ENCODE measurements at regions not wholly inside any gene's neighbourhood (a gene's known extent, or its start where the extent isn't known, plus 50 kb on each side); places are given as distances from the start of the nearest gene placed in this dataset.

DNA sequence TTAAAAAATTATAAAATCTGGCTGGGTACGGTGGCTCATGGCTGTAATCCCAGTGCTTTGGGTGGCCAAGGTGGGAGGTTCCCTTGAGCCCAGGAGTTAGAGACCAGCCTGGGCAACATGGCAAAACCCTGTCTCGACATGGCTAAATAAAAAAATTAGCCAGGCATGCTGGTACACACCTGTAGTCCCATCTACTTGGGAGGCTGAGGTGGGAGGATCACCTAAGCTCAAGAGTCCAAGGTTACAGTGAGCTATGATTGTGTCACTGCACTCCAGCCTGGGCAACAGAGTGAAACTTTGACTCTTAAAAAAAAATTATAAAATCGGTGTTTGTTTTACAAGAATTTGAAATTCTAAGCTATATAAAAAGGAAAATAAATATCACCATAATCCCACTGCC is 141.8 kb downstream of the SLC38A6 start:
- no peaks in the 10 kb centered on the region for H3K9me3 ChIP-seq (ENCODE audit: control insufficient read depth in 4 of 4, low read length in 3 of 4)
- TF ChIP-seq SP1 (IDR thresholded peaks at IDR 0.05) (no peak), CTCF (IDR thresholded peaks at IDR 0.05; ENCODE audit: low read depth, low read length, missing input control) (no peak), NR2F2 (IDR thresholded peaks at IDR 0.05) (no peak), YY1 (IDR thresholded peaks at IDR 0.05) (no peak), GABPA (IDR thresholded peaks at IDR 0.05 in 1 of 2, conservative IDR thresholded peaks at IDR 0.05 in 1 of 2) (no peak), TAF1 (conservative IDR thresholded peaks at IDR 0.05) (no peak)
- TF ChIP-seq, protein P1, sequence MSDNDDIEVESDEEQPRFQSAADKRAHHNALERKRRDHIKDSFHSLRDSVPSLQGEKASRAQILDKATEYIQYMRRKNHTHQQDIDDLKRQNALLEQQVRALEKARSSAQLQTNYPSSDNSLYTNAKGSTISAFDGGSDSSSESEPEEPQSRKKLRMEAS (IDR thresholded peaks at IDR 0.05), result no peak
- TF ChIP-seq, protein P2, sequence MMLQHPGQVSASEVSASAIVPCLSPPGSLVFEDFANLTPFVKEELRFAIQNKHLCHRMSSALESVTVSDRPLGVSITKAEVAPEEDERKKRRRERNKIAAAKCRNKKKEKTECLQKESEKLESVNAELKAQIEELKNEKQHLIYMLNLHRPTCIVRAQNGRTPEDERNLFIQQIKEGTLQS (IDR thresholded peaks at IDR 0.05), result no peak
- H3K9ac ChIP-seq (ENCODE audit: low read depth in 1 of 2, low read length in 2 of 2), result no peak overlapping the region
- no peak for DNase-seq (ENCODE audit: low spot score)
- no peaks in the 10 kb centered on the region for H3K27me3 ChIP-seq (ENCODE audit: control insufficient read depth in 4 of 4, insufficient read depth in 4 of 4, low read length in 3 of 4)
- H3K4me1 ChIP-seq (ENCODE audit: control insufficient read depth in 4 of 4, insufficient read depth in 4 of 4, low read length in 3 of 4), result peaks cover 0 to 6% (median 1%) of the 10 kb centered on the region in 4 donors
- no peak overlapping the region for H3K27ac ChIP-seq (ENCODE audit: low read depth in 1 of 2, low read length in 2 of 2)
- H3K4me3 ChIP-seq (ENCODE audit: low read depth in 1 of 3, low read length in 3 of 3), result no peak overlapping the region
- H3K36me3 ChIP-seq (ENCODE audit: control insufficient read depth in 4 of 4, insufficient read depth in 3 of 4, low read depth in 1 of 4, low read length in 3 of 4), result no peaks in the 10 kb centered on the region
- 92% methylated on average over 3 of the region's 3 CpGs for WGBS

DNA sequence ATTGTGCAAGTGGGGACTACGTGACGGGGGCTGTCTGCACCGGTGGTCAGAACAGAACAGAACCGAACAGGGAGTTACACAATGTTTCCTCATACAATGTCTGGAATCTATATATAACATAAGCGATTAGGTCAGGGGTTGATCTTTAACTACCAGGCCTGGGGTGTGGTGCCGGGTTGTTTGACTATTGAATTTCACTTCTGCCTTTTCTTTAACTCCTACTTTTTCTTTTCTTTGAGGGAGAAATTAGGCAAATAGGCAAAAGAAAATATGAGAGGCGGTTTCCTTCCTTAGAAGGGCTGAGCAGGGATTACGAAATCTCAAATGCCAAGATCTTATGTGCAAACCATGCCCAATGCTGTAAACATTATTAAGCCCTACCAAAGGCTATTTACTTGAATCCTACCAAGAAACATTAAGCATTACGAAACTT is 140.3 kb downstream of the SLC38A6 start:
- H3K4me3 ChIP-seq (ENCODE audit: low read depth in 1 of 3, low read length in 3 of 3), result no peak overlapping the region
- H3K4me1 ChIP-seq (ENCODE audit: control insufficient read depth in 4 of 4, insufficient read depth in 4 of 4, low read length in 3 of 4), result peaks cover 0 to 6% (median 1%) of the 10 kb centered on the region in 4 donors
- no peak for DNase-seq (ENCODE audit: low spot score)
- H3K27ac ChIP-seq (ENCODE audit: low read depth in 1 of 2, low read length in 2 of 2), result no peak overlapping the region
- no peak overlapping the region for H3K9ac ChIP-seq (ENCODE audit: low read depth in 1 of 2, low read length in 2 of 2)
- no peaks in the 10 kb centered on the region for H3K27me3 ChIP-seq (ENCODE audit: control insufficient read depth in 4 of 4, insufficient read depth in 4 of 4, low read length in 3 of 4)
- no peaks in the 10 kb centered on the region for H3K9me3 ChIP-seq (ENCODE audit: control insufficient read depth in 4 of 4, low read length in 3 of 4)
- 83% methylated on average over 9 of the region's 9 CpGs for WGBS
- H3K36me3 ChIP-seq (ENCODE audit: control insufficient read depth in 4 of 4, insufficient read depth in 3 of 4, low read depth in 1 of 4, low read length in 3 of 4), result no peaks in the 10 kb centered on the region
- TF ChIP-seq NR2F2 (IDR thresholded peaks at IDR 0.05), result no peak
- TF ChIP-seq CTCF (IDR thresholded peaks at IDR 0.05; ENCODE audit: low read depth, low read length, missing input control), result no peak
- no peak for TF ChIP-seq JUND (IDR thresholded peaks at IDR 0.05)
- no peak for TF ChIP-seq HNF4A (conservative IDR thresholded peaks at IDR 0.05)
- TF ChIP-seq SP1 (IDR thresholded peaks at IDR 0.05), result no peak
- no peak for TF ChIP-seq HNF4G (IDR thresholded peaks at IDR 0.05)
- no peak for TF ChIP-seq EGR1 (IDR thresholded peaks at IDR 0.05; ENCODE audit: low read depth in 2 of 2)

DNA sequence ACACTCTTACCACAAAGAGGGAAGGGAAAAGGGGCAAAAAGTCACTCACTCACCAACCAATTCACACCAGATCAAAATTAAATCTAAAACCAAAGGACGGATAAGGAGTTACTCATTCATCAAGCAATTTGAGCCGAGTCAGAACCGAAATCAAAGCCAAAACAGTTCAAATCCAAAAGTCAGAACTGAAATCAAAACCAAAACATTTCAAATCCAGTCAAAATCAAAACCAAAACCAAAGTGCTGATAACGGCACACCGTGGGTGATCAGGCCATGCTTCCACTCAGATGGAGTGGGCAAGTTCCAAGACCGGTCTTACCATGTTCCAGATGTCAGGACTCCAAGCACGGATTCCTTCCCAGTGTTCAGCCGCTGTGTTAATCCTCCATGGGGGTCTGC is 139.5 kb downstream of the SLC38A6 start:
- no peak for DNase-seq (ENCODE audit: low spot score)
- Histone ChIP-seq H3K9me3 (ENCODE audit: control insufficient read depth in 4 of 4, low read length in 3 of 4) (no peaks in the 10 kb centered on the region), H3K4me3 (ENCODE audit: low read depth in 1 of 3, low read length in 3 of 3) (peak overlapping the region in 2 of 3 donors; percentile 9 to 29), H3K9ac (ENCODE audit: low read depth in 1 of 2, low read length in 2 of 2) (no peak overlapping the region), H3K36me3 (ENCODE audit: control insufficient read depth in 4 of 4, insufficient read depth in 3 of 4, low read depth in 1 of 4, low read length in 3 of 4) (no peaks in the 10 kb centered on the region), H3K4me1 (ENCODE audit: control insufficient read depth in 4 of 4, insufficient read depth in 4 of 4, low read length in 3 of 4) (peaks cover 0 to 6% (median 1%) of the 10 kb centered on the region in 4 donors), H3K27ac (ENCODE audit: low read depth in 1 of 2, low read length in 2 of 2) (peak overlapping the region; percentile 8 to 19), H3K27me3 (ENCODE audit: control insufficient read depth in 4 of 4, insufficient read depth in 4 of 4, low read length in 3 of 4) (no peaks in the 10 kb centered on the region)
- WGBS, result 42% methylated on average over 8 of the region's 8 CpGs
- TF ChIP-seq, protein P3, sequence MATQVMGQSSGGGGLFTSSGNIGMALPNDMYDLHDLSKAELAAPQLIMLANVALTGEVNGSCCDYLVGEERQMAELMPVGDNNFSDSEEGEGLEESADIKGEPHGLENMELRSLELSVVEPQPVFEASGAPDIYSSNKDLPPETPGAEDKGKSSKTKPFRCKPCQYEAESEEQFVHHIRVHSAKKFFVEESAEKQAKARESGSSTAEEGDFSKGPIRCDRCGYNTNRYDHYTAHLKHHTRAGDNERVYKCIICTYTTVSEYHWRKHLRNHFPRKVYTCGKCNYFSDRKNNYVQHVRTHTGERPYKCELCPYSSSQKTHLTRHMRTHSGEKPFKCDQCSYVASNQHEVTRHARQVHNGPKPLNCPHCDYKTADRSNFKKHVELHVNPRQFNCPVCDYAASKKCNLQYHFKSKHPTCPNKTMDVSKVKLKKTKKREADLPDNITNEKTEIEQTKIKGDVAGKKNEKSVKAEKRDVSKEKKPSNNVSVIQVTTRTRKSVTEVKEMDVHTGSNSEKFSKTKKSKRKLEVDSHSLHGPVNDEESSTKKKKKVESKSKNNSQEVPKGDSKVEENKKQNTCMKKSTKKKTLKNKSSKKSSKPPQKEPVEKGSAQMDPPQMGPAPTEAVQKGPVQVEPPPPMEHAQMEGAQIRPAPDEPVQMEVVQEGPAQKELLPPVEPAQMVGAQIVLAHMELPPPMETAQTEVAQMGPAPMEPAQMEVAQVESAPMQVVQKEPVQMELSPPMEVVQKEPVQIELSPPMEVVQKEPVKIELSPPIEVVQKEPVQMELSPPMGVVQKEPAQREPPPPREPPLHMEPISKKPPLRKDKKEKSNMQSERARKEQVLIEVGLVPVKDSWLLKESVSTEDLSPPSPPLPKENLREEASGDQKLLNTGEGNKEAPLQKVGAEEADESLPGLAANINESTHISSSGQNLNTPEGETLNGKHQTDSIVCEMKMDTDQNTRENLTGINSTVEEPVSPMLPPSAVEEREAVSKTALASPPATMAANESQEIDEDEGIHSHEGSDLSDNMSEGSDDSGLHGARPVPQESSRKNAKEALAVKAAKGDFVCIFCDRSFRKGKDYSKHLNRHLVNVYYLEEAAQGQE (IDR thresholded peaks at IDR 0.05), result no peak
- TF ChIP-seq, protein P4, sequence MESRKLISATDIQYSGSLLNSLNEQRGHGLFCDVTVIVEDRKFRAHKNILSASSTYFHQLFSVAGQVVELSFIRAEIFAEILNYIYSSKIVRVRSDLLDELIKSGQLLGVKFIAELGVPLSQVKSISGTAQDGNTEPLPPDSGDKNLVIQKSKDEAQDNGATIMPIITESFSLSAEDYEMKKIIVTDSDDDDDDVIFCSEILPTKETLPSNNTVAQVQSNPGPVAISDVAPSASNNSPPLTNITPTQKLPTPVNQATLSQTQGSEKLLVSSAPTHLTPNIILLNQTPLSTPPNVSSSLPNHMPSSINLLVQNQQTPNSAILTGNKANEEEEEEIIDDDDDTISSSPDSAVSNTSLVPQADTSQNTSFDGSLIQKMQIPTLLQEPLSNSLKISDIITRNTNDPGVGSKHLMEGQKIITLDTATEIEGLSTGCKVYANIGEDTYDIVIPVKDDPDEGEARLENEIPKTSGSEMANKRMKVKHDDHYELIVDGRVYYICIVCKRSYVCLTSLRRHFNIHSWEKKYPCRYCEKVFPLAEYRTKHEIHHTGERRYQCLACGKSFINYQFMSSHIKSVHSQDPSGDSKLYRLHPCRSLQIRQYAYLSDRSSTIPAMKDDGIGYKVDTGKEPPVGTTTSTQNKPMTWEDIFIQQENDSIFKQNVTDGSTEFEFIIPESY (IDR thresholded peaks at IDR 0.05), result no peak
- TF ChIP-seq NR2F2 (IDR thresholded peaks at IDR 0.05), result no peak
- TF ChIP-seq GABPA (IDR thresholded peaks at IDR 0.05 in 1 of 2, conservative IDR thresholded peaks at IDR 0.05 in 1 of 2), result no peak
- no peak for TF ChIP-seq SP1 (IDR thresholded peaks at IDR 0.05)
- no peak for TF ChIP-seq HNF4A (conservative IDR thresholded peaks at IDR 0.05)
- no peak for TF ChIP-seq CTCF (IDR thresholded peaks at IDR 0.05; ENCODE audit: low read depth, low read length, missing input control)
- no peak for TF ChIP-seq HNF4G (IDR thresholded peaks at IDR 0.05)

All from liver (tissue), 8 donors.